ENCODE measurements at regions not wholly inside any gene's neighbourhood (a gene's known extent, or its start where the extent isn't known, plus 50 kb on each side); places are given as distances from the start of the nearest gene placed in this dataset.

- TF ChIP-seq, protein P1, sequence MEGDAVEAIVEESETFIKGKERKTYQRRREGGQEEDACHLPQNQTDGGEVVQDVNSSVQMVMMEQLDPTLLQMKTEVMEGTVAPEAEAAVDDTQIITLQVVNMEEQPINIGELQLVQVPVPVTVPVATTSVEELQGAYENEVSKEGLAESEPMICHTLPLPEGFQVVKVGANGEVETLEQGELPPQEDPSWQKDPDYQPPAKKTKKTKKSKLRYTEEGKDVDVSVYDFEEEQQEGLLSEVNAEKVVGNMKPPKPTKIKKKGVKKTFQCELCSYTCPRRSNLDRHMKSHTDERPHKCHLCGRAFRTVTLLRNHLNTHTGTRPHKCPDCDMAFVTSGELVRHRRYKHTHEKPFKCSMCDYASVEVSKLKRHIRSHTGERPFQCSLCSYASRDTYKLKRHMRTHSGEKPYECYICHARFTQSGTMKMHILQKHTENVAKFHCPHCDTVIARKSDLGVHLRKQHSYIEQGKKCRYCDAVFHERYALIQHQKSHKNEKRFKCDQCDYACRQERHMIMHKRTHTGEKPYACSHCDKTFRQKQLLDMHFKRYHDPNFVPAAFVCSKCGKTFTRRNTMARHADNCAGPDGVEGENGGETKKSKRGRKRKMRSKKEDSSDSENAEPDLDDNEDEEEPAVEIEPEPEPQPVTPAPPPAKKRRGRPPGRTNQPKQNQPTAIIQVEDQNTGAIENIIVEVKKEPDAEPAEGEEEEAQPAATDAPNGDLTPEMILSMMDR (IDR thresholded peaks at IDR 0.05; ENCODE audit: low read depth, low read length): peak; percentile 90
- in situ Hi-C loops (cut with HindIII; ENCODE audit: low sequenced_read_pairs): no loop called here
- peak; percentile 77 for DNase-seq (ENCODE audit: low read depth, low spot score)
- H3K4me3 ChIP-seq (ENCODE audit: low read depth, low read length): no peak overlapping the region
Measured at GRCh38 chr18:24726727-24727492, 266.5 kb downstream of the HRH4 start.

- H3K4me3 ChIP-seq (ENCODE audit: low read depth, low read length): no peak overlapping the region
- in situ Hi-C loops (cut with HindIII; ENCODE audit: low sequenced_read_pairs): no loop called here
- DNase-seq (ENCODE audit: low read depth, low spot score): no peak
- TF ChIP-seq, protein P1 (IDR thresholded peaks at IDR 0.05; ENCODE audit: low read depth, low read length): no peak
Measured at GRCh38 chr18:24727685-24728084, 267.2 kb downstream of the HRH4 start.

DNA sequence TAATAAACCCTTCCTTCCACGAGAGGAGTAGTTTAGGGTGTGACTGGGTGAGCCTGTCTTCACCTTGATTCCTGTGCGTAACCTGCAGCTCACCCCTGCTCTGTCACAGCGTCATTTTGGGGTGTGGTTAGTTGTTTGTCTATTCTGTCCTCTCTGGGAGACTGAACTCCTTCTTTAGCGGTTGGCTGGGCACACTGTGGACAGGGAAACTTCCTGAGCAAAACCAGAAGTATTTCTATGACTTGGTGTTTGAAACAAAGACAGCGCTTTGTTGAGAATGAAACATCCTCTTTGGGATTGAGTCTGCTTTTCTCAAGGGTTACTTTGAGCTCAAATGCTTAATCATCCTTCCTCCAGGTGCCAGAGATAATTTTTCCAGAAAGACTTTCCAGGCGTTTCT is 270.7 kb downstream of the HRH4 start:
- in situ Hi-C loops (cut with HindIII; ENCODE audit: low sequenced_read_pairs): no loop called here
- H3K4me3 ChIP-seq (ENCODE audit: low read depth, low read length): no peak overlapping the region
- TF ChIP-seq, protein P1 (IDR thresholded peaks at IDR 0.05; ENCODE audit: low read depth, low read length): no peak
- no peak for DNase-seq (ENCODE audit: low read depth, low spot score)

DNA sequence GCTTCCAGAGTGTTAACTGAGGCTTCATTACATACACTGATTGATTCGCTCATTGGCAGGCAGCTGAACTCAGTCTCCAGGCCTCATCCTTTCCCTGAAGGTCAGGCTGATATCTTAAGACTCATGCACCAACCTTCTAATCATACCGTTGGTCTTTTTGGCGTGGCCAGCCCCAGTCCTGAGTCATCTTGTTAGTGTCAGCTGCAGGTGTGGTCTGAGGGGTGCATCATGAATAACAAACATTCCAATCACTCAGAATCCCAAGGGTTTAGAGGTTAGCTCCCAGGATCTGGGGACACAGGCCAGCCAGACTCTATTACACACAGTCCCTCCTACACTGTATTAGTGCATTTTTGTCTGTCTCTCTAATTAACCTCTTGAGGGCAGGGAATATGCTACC is 271.5 kb downstream of the HRH4 start:
- DNase-seq (ENCODE audit: low read depth, low spot score): no peak
- in situ Hi-C loops (cut with HindIII; ENCODE audit: low sequenced_read_pairs): no loop called here
- H3K4me3 ChIP-seq (ENCODE audit: low read depth, low read length): no peak overlapping the region
- TF ChIP-seq, protein P1 (IDR thresholded peaks at IDR 0.05; ENCODE audit: low read depth, low read length): no peak

- TF ChIP-seq, protein P1 (IDR thresholded peaks at IDR 0.05; ENCODE audit: low read depth, low read length): no peak
- DNase-seq (ENCODE audit: low read depth, low spot score): no peak
- in situ Hi-C loops (cut with HindIII; ENCODE audit: low sequenced_read_pairs): no loop called here
- no peak overlapping the region for H3K4me3 ChIP-seq (ENCODE audit: low read depth, low read length)
Measured at GRCh38 chr18:24734058-24734457, 273.6 kb downstream of the HRH4 start.

- H3K4me3 ChIP-seq (ENCODE audit: low read depth, low read length): no peak overlapping the region
- in situ Hi-C loops (cut with HindIII; ENCODE audit: low sequenced_read_pairs): no loop called here
- TF ChIP-seq, protein P1 (IDR thresholded peaks at IDR 0.05; ENCODE audit: low read depth, low read length): no peak
- DNase-seq (ENCODE audit: low read depth, low spot score): no peak
Measured at GRCh38 chr18:24735624-24736231, 275.3 kb downstream of the HRH4 start.
